ENCODE measurements at regions not wholly inside any gene's neighbourhood (a gene's known extent, or its start where the extent isn't known, plus 50 kb on each side); places are given as distances from the start of the nearest gene placed in this dataset.

DNA sequence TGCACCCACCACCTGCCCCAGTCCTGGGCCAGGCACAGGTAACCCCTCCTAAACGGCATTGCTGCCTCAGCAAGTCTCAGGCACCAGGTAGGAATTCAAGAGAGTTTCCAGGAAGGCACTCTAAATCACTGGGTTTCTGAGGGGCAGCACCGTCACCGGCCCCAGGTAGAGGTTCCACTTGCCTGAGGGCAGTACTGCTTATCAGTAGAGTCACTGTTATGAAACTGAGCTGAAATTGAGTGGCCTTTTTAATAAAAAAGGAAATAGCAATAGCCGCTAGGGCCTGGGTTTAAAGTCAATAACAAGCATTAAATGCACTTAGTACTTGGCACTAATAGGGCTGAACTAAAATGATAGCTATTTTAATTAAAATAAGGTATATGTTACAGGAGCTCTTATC lies 653.7 kb downstream of the METTL4 start:
- intact Hi-C loops (cut with micrococcal nuclease) = no loop called here

DNA sequence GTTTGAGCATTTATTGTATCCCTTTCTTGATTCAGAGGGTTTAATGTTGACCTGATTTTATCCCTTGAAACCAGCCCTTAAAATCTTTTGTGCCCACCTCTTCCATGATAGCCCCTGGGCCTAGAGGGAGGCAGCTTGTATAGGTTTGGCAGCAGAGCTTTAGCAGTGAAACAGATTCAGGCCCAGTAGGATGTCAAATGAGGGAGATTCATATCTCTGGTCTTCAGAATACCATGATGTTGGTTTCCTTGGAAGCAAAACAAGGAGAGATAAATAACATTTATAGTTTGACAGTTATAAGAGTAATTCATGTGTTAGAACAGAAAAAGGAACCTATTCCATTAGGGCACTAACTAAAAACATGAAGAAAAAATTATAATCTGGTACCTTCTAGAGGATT lies 649.2 kb downstream of the METTL4 start:
- intact Hi-C loops (cut with micrococcal nuclease) = no loop called here

DNA sequence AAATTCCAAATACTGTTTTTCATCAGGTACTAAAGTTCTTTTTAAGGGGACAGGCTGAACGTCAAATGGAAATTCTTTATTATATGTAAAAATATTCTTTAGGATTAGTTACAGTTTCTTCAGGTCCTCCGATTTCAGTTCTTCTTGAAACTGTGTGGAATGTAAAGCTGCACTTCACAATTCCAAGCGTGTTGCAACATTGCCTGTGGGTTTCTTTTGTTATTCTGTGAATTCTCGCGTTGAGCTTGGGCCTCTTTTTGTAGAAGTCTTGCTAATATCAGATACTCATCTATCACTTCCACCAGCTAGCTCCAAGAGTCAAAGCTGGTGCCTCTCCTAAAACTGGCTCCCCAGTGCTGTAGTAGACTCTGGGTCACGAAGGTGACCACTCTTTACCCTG lies 642.6 kb downstream of the METTL4 start:
- intact Hi-C loops (cut with micrococcal nuclease) = no loop called here

DNA sequence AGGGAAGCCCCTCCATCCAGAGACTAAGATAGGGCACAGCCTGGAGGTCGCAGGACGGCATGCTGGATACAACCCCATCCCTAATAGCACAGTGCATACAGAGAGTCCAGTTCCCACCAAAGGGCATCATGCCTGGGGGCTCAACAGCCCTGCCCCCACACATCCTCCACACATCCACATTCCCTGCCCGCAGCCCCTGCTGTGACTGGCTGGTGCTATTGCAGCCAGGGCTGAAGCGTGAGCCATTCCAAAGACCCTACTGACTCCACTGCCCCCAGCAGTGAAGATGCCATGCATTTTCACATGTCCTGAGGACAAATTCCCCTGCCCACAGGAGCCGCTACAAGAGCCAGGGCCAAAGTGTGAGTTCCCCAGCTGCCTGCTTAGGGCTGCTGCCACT lies 641.6 kb downstream of the METTL4 start:
- intact Hi-C loops (cut with micrococcal nuclease) = no loop called here

DNA sequence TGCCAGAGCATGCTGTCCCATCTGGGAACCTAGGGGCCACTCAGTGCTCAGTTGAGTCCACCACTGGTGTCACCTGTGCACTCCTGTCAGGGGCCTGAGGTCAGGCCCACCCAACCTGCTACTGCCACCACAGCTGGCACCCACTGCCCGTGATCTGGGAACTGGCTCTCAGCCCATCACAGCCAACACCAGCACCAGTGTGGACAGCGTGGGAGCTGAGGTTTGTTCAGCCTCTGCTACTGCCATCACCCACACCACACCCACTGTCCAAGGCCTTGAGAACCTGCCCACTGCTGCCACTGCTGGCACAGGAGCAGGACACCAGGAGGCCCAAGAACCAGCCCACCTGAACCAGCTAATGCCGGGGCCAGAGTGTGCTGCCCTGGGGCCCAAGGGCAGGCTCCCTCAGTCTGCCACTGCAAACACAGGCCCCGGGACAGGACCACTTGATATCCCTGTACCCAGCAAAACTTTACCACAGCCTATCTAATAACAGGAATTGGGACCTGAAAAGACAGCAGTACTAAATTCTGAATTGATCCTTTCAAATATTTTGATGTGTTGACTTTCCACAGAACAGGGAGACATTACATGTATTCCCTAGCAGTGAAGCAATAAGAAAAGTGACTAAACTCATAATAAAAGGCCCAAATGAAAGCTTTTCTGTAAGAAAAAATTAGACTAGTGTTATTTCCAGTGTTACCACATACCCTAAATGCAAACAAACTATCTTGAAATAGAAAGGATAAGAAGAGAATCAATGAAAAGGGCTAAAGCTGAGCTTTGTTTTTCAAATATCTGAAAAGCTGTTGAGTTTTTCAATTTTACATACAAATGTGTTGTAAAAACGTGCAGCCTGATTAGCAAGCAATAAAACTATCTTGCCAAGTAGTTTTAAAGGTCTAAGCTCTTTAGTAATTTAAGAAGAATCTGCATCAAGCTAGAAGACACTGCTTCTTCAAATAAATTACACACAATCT lies 640.7 kb downstream of the METTL4 start:
- intact Hi-C loops (cut with micrococcal nuclease) = no loop called here

DNA sequence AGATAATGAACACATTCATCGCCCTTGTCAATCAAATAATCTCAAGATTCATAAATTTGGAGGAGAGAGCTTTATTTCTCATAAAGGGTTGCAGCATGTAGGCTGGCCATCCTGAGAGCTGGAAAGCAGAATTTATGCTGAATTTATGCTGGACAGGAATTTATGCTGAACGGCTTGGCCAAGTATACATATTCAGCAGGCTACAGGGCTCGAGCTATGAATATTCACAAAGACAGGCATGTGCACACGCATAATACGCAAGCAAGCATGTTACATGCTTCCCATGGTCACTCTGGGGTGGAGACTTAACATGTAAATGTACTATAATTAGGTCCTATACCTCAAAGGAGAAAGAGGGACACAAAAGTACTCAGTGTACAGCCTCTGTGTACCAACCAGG lies 618.8 kb downstream of the METTL4 start:
- intact Hi-C loops (cut with micrococcal nuclease) = no loop called here

DNA sequence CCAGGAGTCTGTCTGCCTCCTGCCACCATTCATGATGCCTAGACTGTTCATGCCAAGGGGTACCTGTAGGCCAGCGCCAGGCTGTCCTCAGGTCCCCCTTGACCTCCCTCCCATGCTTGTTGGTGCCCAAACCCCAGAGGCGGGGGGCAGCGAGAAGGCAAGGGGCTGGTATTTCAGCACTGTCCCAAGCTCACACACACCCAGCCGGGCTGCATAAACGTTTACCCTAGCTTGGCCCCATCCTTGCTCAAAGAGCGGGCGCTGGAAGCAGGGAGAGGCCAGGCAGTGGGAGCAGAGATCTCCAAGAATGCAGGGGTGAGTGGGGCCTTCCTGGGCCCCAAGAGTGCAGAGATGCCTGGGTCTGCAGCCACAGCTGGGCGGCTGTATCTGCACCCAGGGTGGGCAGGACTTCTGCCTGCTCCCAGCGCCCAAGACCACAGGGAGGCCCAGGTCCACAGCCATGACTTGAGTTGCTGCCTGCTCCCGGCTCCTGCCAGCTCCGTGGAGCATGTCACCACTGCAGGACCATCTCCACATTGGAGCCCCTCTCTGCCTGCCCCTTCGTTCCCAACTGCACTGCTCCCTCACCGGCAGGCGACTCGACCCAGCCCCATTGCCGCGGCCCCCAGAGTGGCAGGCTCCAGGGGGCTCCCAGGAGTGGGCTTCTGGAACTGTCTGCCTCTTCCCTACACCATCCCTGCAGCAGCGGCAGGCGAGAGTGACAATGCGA lies 616.6 kb downstream of the METTL4 start:
- intact Hi-C loops (cut with micrococcal nuclease) = no loop called here

DNA sequence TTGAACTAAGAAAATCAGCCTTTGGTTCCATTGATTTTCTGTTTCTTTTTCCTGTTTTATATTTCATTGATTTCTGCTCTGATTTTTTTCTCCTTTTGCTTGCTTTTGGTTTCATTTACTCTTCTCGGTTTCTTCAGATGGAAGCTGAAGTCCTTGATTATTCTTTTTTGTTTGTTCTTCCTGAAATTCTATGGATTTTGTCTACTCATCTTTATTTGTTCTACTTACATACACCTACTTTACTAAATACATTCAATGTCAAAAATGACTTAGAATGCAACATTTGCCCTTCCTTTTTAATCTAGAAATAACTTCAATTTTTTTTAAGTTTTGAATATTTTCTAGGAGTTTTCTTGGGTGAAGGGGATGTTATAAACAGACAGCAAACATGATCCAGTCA lies 612.5 kb downstream of the METTL4 start:
- intact Hi-C loops (cut with micrococcal nuclease) = no loop called here

DNA sequence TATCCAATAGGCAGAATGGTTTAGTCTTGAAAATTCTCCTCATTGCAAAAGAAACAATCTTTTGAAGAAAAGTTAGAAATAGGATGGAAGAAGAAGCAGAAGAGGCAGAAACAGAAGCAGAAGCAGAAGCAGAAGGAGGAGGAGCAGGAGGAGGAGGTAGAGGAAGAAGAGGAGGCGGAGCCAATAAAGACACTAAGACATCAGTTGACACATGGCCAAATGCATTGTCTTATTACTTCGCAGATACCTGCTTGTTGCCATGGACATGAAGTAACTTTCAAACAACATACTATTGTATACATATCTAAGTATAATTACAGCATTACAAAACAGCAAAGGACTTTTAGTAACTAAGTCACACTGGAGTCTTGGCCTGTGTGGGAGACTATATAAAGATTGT lies 606.3 kb downstream of the METTL4 start:
- intact Hi-C loops (cut with micrococcal nuclease) = no loop called here

DNA sequence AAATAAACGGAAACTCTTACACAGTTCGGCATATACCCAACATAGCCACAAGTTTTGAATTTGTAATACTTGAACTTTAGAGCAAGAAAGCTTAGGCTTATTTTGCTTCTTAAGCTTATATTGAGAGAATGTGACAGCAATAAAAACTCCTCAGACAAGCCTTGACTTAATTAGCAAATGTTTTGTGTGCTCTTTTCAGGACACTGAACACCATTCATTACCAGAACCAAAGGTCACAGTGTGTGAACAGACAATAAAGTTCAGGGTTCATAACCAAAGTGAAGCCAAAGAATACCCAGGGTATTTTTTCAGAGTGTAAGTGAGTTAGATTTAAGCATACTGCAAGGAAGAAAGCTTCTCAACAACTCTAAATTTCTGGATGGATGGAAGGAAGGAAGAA lies 605.8 kb downstream of the METTL4 start:
- intact Hi-C loops (cut with micrococcal nuclease) = no loop called here

DNA sequence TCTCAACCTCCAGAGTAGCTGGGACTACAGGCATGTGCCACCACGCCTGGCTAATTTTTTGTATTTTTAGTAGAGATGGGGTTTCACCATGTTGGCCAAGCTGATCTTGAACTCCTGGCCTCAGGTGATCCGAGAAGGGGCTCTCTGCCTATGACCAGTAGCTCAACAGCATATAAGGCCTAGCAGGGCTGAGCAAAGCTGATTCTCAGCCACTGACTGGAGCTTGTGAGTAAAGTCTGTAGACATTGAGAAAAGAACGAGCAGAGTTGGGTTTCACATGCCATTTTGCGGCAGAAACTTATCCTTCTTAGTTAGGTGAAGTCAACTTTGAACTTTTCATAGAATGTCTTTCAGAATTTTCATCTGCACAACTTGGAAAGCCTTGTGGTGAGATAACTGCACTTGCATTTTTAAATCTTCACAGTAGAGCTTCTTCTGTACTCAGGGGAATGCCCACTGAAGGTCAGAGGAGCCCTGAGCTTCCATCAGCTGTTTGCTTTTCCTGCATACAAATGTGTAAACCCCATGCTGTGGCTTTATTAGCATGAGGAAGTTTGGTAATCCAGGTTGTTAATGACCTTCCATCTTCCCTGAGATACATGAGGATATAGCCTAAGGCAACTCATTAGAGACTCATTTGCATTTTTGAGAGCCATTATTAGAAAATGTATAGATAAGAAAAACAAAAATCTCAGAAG lies 602.4 kb downstream of the METTL4 start:
- intact Hi-C loops (cut with micrococcal nuclease) = no loop called here

DNA sequence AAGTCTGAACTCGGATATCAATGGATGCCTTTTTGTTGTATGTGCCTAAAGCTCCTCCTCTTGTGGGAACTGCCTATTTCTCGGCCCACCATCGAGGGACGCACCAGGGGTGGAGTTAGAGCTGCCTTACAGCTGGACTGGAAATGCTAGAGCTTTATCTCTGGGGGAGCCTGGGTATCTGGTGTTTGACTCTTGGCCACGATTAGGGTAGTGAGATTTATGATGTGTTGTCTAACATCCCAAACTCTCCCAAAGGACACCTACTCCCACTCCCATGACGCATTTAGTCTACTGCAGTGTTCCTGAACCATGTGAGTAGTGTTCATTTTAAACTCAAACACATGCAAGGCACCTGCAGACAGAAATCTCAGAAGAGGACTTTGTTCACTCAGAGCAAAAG lies 594.8 kb downstream of the METTL4 start:
- intact Hi-C loops (cut with micrococcal nuclease) = no loop called here

DNA sequence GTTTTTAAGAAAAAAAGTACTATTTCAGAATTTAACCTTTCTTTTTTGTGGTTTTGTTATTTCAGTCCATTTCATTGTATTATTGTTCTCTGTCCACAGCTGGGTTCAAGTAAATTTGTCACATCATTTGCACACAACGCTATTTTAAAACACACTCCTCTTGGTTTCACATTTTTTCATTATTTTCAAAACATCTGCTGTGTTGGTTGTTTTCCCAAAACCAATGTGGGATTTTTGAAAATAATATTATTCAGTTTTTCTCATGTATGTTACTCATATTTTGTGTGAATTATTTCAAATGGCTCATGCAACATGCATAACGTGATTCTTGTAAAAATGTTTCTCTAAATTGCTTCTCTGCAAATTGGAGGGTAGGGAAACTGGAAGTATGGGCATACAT lies 589.2 kb downstream of the METTL4 start:
- intact Hi-C loops (cut with micrococcal nuclease) = no loop called here

DNA sequence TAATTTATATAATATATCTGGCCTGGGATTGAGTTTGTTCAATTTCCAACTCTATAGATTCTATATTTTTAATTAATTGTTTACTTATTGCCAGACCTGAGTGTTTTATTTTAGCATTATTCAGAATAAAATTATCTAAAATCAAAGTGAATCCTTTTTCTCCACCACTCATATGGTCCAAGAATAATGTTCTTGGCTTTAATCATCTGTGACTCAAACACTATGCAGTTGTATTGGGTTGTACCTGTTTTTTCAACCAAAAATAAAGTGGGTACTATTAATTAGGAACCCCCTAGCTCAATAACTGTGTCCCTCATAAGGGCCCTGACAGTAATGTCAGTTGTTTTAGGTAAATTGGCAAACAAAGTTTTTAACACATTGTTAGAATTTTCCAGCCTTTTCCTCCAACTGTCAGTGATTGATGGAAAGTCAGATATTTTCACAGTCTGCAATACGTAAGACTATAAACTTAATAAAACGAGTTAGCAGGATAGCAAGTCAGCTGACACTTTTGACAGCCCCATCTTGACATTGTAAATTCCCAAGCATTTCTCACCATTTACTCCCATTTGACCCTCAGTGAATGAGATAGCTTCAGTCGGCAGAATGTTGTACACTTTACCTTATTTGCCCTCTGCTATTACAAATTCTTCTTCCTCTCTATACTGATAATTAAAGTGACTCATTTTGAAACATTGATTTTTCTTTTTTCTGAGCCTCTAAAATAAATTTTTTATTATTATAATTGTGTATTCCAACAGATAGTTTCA lies 587.4 kb downstream of the METTL4 start:
- intact Hi-C loops (cut with micrococcal nuclease) = no loop called here

DNA sequence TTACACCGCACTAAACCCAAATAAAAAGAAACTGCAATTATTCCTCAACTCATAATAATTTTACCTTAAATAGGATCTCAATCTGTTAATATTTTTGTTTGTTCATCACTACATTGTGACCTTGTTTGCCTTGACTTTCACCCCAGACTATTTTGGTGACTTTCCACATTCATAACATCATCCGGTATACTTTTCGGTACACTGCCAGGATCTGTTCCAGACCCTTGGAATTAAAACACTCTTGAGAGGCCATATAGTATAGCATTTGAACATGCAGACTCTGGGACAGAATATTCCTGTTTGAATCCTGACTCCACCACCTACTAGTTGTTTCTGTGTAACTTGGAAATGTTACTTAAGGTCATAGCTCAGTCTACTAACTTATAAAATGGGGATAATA lies 577.4 kb downstream of the METTL4 start:
- intact Hi-C loops (cut with micrococcal nuclease) = no loop called here

DNA sequence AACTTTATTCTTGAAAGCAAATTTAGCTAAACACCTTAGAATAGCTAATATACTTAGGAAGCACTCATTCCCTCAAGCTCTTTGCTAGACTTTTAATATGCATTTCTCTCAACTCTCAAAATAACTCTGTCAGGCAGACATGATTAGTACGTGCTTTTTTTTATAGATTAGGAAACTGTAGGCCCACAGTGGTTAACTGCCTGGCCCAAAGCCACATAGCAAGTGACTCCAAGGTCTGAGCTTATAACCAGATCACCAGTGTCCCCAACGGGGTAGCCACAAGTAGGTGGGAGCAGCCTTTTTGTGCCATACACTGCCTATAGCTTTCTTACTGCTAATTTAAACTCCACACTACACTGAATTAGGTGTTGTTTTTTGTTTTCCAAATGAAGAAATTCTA lies 576.8 kb downstream of the METTL4 start:
- intact Hi-C loops (cut with micrococcal nuclease) = no loop called here

DNA sequence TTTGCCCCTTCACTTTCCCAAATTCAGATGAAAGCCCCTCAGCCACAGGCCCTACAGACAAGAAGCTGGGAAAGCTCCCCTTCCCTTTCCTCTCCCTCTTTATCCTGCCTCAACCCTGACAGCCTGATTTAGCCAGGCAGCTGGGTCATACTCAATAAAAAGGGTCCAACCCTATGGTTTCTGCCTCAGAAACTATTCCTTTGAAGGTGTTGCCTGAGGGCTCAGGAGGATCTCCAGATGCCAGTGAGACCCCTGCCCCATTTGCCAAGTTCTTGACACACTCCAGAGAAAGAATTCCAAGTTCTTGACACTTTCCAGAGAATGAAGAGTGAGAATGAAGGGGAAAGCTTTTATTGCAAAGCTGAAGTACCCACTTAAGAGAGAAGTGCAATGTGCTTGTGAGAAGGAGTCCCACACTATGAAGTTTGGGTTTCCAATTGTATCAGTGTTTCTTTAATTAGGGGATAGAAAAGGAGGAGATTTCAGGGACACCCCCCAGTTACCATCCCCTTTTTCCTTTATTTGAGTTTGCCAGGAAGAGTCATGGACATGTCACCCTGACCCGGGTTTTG lies 576.2 kb downstream of the METTL4 start:
- intact Hi-C loops (cut with micrococcal nuclease) = no loop called here

DNA sequence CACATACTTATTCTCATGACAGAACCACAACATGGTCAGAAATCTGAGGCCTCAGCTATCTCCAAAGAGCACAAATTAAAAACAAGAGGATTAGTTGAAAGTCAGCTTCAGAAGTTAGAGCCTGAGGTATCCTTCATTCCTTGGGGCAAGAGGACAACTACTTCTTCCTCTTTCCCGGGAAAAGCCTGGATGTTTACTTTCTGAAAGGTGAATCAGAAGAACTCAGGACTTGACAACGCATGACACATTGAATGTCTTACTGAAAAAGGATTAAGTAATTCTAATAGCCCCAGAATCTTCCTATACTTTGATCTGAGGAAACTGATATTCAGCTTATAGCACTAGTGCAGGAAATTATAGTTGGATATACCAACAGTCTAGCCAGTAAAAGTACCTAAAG lies 573.2 kb downstream of the METTL4 start:
- intact Hi-C loops (cut with micrococcal nuclease) = no loop called here

DNA sequence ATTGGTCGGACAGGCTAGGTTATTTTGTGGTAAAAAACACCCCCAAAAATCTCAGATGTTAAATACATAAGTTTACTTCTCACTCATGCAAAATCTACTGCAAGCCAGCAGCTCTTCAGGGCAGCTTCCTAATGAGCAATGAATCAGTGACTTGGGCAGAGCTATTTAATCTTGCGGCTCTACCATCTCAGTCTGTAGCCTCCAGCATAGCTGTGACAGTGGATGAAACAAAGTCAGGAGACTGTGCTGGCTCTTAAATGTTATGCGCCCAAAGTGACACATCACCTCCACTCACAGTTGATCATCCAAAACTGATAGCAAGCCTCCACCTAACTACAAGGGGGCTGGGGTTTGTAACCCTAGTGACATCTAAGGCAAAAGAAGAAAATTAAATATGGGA lies 571.9 kb downstream of the METTL4 start:
- intact Hi-C loops (cut with micrococcal nuclease) = no loop called here

DNA sequence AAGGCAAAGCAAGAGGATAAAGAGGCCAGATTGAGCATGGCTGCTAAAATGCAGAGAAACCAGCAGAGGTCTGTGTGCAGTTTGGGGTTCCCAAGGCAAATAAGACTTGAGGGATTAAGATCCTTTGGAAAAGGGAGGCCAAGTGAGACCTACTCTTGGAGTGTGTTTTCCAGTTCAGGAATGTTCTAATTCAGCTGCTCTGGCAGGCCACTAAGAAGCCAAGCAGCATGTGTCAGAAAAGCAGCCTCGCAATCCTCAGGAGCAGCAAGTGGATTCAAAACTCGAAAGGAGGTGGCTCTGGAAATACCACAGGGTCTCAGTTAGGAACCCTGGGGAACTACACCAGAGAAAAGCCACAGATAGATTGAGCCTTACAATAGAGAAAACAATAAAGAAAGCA lies 569.2 kb downstream of the METTL4 start:
- intact Hi-C loops (cut with micrococcal nuclease) = no loop called here

DNA sequence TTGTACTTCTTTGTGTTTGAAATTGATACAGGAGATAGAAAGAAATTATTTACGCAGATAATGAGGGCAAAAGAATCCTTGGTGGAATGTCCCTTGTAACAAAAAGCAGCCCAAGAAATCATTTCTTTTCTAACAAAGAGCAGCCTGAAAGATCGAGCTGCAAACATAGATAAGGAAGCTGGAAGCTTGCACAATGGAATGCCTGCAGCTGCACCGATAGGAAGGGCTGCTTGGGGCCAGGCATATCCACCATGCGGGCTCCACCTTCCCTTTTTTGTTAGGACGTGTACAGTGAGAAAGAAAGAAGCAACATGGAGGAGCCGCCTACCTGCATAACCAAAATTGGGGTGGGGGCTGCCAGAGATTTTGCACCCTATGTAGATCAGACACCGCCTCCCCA lies 568.7 kb downstream of the METTL4 start:
- intact Hi-C loops (cut with micrococcal nuclease) = no loop called here

All from T-helper 1 cell treated with Interleukin-12 subunit alpha and Interleukin-12 subunit beta and Interleukin-4 antibody, amounts not matched to agents 30 ng/mL and 1 ng/mL, for 36 hours (primary cell).